HG02798 (cell line): ENCODE measurements at regions not wholly inside any gene's neighbourhood (a gene's known extent, or its start where the extent isn't known, plus 50 kb on each side); places are given as distances from the start of the nearest gene placed in this dataset.
"Not testable (repeated sequence)": the region's sequence is repeated elsewhere in the genome, so short reads cannot be mapped to it uniquely, and the experiment has no call there.

ENCODE experiments used
- ATAC-seq: cut with Tn5 transposase; IDR thresholded peaks from one replicate; pipeline ENCODE4 v1.9.1; 2021; ENCODE audit warnings: mild to moderate bottlenecking; ENCODE audit not compliant: unreplicated experiment, poor library complexity

GRCh38 chr3:144496141-144496835 lies 524.7 kb downstream of the DIPK2A start:
- no peak for ATAC-seq

- no peak for ATAC-seq
These were observed 525.8 kb downstream of the DIPK2A start for GRCh38 chr3:144497452-144497851.

- no peak for ATAC-seq
These were observed 527.6 kb downstream of the DIPK2A start for GRCh38 chr3:144499001-144499930.

- no peak for ATAC-seq
These were observed 529.8 kb downstream of the DIPK2A start for GRCh38 chr3:144501467-144501866.

GRCh38 chr3:144502402-144502801 lies 530.8 kb downstream of the DIPK2A start:
- ATAC-seq: no peak

GRCh38 chr3:144506375-144506774 lies 534.8 kb downstream of the DIPK2A start:
- ATAC-seq: not testable (repeated sequence)

- ATAC-seq: no peak
These were observed 539.7 kb downstream of the DIPK2A start for GRCh38 chr3:144511346-144511745.

- no peak for ATAC-seq
These were observed 544.4 kb downstream of the DIPK2A start for GRCh38 chr3:144516026-144516425.

- no peak for ATAC-seq
These were observed 545.0 kb downstream of the DIPK2A start for GRCh38 chr3:144516589-144516988.

GRCh38 chr3:144521131-144521530 lies 549.5 kb downstream of the DIPK2A start:
- no peak for ATAC-seq

GRCh38 chr3:144522456-144522855 lies 550.8 kb downstream of the DIPK2A start:
- ATAC-seq: no peak

GRCh38 chr3:144523396-144523795 lies 551.8 kb downstream of the DIPK2A start:
- no peak for ATAC-seq

GRCh38 chr3:144524531-144524930 lies 552.9 kb downstream of the DIPK2A start:
- no peak for ATAC-seq

GRCh38 chr3:144529566-144529965 lies 557.9 kb downstream of the DIPK2A start:
- no peak for ATAC-seq

- no peak for ATAC-seq
These were observed 573.2 kb downstream of the DIPK2A start for GRCh38 chr3:144544871-144545270.

- no peak for ATAC-seq
These were observed 574.9 kb downstream of the DIPK2A start for GRCh38 chr3:144546539-144546938.

GRCh38 chr3:144548346-144548745 lies 576.7 kb downstream of the DIPK2A start:
- no peak for ATAC-seq

GRCh38 chr3:144549166-144549565 lies 577.5 kb downstream of the DIPK2A start:
- no peak for ATAC-seq

GRCh38 chr3:144552346-144553057 lies 580.9 kb downstream of the DIPK2A start:
- no peak for ATAC-seq

- no peak for ATAC-seq
These were observed 581.7 kb downstream of the DIPK2A start for GRCh38 chr3:144553301-144553700.

GRCh38 chr3:144554889-144555288 lies 583.3 kb downstream of the DIPK2A start:
- ATAC-seq: no peak
